CD4-positive, alpha-beta T cell (primary cell): ENCODE measurements at regions not wholly inside any gene's neighbourhood (a gene's known extent, or its start where the extent isn't known, plus 50 kb on each side); places are given as distances from the start of the nearest gene placed in this dataset.

Experiments used
- ATAC-seq: fragments of 200-7000 bp; cut with Tn5 transposase; one replicate; pipeline ENCODE4 v1.10.0; 2022; ENCODE audit warnings: mild to moderate bottlenecking; ENCODE audit not compliant: poor library complexity
- CTCF ChIA-PET: fragments of 350-600 bp; sonication (Branson Sonifier 250); formaldehyde crosslinking; loops from one replicate; lab custom pipeline; 2021; ENCODE audit warnings: antibody characterized with exemption, inconsistent platforms; lab: Charles Lee
- POLR2A ChIA-PET: fragments of 350-600 bp; sonication (Branson Sonifier 250); formaldehyde crosslinking; loops from one replicate; lab custom pipeline; 2021; ENCODE audit warnings: antibody characterized with exemption, inconsistent platforms; lab: Charles Lee
- DNase-seq, 14 experiments: peaks; one replicate each; pipeline ENCODE4 v3.0.0-alpha.2; 2013 to 2020; ENCODE audit warnings: mixed read lengths in 2 of 14
- H3K27ac ChIP-seq, 2 donors: one replicate each; pipeline versions ENCODE4 v1.5.1 to v1.7.0; 2013; ENCODE audit warnings: low read length in 2 of 2, low read depth in 1 of 2, mild to moderate bottlenecking in 1 of 2
- H3K27me3 ChIP-seq, 2 experiments: 1 replicate in 1 of 2; 2 replicates in 1 of 2; pipeline versions ENCODE4 v1.6.1 to v1.7.0; 2013; ENCODE audit warnings: low read length in 2 of 2, control low read depth in 1 of 2, mild to moderate bottlenecking in 1 of 2, moderate library complexity in 1 of 2; ENCODE audit not compliant: insufficient read depth in 2 of 2, control insufficient read depth in 1 of 2
- H3K36me3 ChIP-seq: one replicate; pipeline ENCODE4 v1.6.1; 2013; ENCODE audit warnings: low read length, control low read depth; ENCODE audit not compliant: insufficient read depth
- H3K4me1 ChIP-seq: one replicate; pipeline ENCODE4 v1.6.1; 2013; ENCODE audit warnings: low read length, control low read depth; ENCODE audit not compliant: insufficient read depth
- H3K4me3 ChIP-seq: one replicate; pipeline ENCODE4 v1.5.1; 2013; ENCODE audit warnings: mild to moderate bottlenecking, low read length, moderate library complexity
- H3K9me3 ChIP-seq, 2 experiments: 1 replicate in 1 of 2; 2 replicates in 1 of 2; pipeline versions ENCODE4 v1.6.1 to v1.7.0; 2013; ENCODE audit warnings: low read length in 2 of 2, mild to moderate bottlenecking in 2 of 2, control low read depth in 1 of 2, moderate library complexity in 1 of 2; ENCODE audit not compliant: control insufficient read depth in 1 of 2, insufficient read depth in 1 of 2
- H3K27ac Mint-ChIP-seq: one replicate; pipeline ENCODE4 v1.8.0; 2020; ENCODE audit warnings: mixed read lengths
- H3K27me3 Mint-ChIP-seq: one replicate; pipeline ENCODE4 v1.8.0; 2021; ENCODE audit warnings: mixed read lengths
- H3K36me3 Mint-ChIP-seq: one replicate; pipeline ENCODE4 v1.8.0; 2021; ENCODE audit warnings: low read depth, mixed read lengths
- H3K4me1 Mint-ChIP-seq: one replicate; pipeline ENCODE4 v1.8.0; 2021; ENCODE audit warnings: low read depth, mixed read lengths
- H3K4me3 Mint-ChIP-seq: one replicate; pipeline ENCODE4 v1.8.0; 2020; ENCODE audit warnings: mild to moderate bottlenecking, mixed read lengths
- H3K9me3 Mint-ChIP-seq: one replicate; pipeline ENCODE4 v1.8.0; 2020; ENCODE audit warnings: mixed read lengths
- CTCF ChIP-seq: fragments of 200-600 bp; IDR thresholded peaks from one replicate; pipeline ENCODE4 v1.8.0; 2022; ENCODE audit warnings: antibody characterized with exemption, mild to moderate bottlenecking
- intact Hi-C, 2 experiments: fragments of 100-400 bp; cut with DNase I in 1 of 2; cut with micrococcal nuclease in 1 of 2; formaldehyde crosslinking; loops; one replicate each; pipeline versions ENCODE4 v1.15.1 to v1.9.0; 2023 to 2025; cut with DNase I, micrococcal nuclease

GRCh38 chr11:26194881-26195280, 137.0 kb upstream of the ANO3 start:
- DNase-seq (no peak), ATAC-seq (no peak)
- no peak overlapping the region for H3K4me3 Mint-ChIP-seq
- Histone ChIP-seq H3K36me3 (no peaks in the 10 kb centered on the region), H3K9me3 (peaks cover 0 to 4% of the 10 kb centered on the region in 2 experiments), H3K27me3 (no peaks in the 10 kb centered on the region), H3K4me1 (no peaks in the 10 kb centered on the region), H3K27ac (no peak overlapping the region), H3K4me3 (no peak overlapping the region)
- POLR2A ChIA-PET, result no interaction called here
- intact Hi-C loops, result no loop called here
- H3K4me1 Mint-ChIP-seq, result no peaks in the 10 kb centered on the region
- H3K9me3 Mint-ChIP-seq, result peaks cover 4% of the 10 kb centered on the region
- no peaks in the 10 kb centered on the region for H3K27me3 Mint-ChIP-seq
- H3K27ac Mint-ChIP-seq, result no peak overlapping the region
- no peaks in the 10 kb centered on the region for H3K36me3 Mint-ChIP-seq
- CTCF ChIA-PET, result no interaction called here
- TF ChIP-seq CTCF, result no peak

GRCh38 chr11:26198532-26199096, 133.3 kb upstream of the ANO3 start:
- intact Hi-C loops, result no loop called here
- Histone ChIP-seq H3K36me3 (no peaks in the 10 kb centered on the region), H3K9me3 (no peaks in the 10 kb centered on the region), H3K4me1 (no peaks in the 10 kb centered on the region), H3K27me3 (no peaks in the 10 kb centered on the region), H3K27ac (no peak overlapping the region), H3K4me3 (no peak overlapping the region)
- ChIA-PET POLR2A (no interaction called here), CTCF (no interaction called here)
- Mint-ChIP-seq H3K27ac (no peak overlapping the region), H3K36me3 (no peaks in the 10 kb centered on the region), H3K4me1 (no peaks in the 10 kb centered on the region), H3K9me3 (peaks cover 7% of the 10 kb centered on the region), H3K27me3 (no peaks in the 10 kb centered on the region), H3K4me3 (no peak overlapping the region)
- TF ChIP-seq CTCF, result no peak
- DNase-seq (no peak), ATAC-seq (no peak)

DNA sequence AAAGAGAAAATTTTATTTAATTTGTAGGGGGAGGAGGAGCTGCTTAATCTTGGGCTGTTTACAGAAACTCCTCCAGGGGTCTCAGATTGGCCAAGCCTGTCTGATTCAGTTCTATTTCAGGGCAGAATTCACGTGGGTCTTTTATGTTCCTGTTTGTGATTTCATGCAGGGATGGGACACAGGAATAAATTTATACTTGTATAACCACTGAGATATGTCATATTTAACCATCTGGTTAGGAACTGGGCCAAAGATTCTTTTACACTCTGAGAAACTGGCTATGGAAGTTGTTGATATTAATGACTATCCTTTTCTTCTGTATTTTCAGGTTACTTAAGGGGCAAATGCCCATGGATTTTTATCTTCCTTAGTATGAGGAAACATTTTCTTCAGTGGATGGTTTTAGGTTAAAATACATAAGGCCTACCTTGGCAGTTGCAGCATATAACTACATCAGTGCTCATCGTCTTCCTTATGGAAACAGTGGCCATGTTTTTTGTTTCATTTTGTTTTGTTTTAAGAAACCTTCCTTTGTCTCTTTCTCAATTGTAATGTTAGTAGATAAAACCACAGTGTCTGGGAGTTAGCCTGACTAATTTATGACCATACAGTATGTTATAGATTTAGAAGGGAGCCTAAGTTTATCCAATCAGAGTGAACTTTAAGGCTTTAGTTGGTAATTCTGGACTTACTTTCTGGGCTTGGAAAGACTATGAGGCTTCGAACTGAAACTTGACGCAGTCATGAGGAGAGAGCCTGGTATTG, 132.4 kb upstream of the ANO3 start:
- H3K27me3 ChIP-seq, result no peaks in the 10 kb centered on the region
- no peak overlapping the region for H3K27ac ChIP-seq
- CTCF ChIA-PET, result no interaction called here
- no peaks in the 10 kb centered on the region for H3K27me3 Mint-ChIP-seq
- DNase-seq, result no peak
- peaks cover 10% of the 10 kb centered on the region for H3K9me3 Mint-ChIP-seq
- no peak for TF ChIP-seq CTCF
- H3K4me1 ChIP-seq, result no peaks in the 10 kb centered on the region
- no peak overlapping the region for H3K4me3 ChIP-seq
- no peak overlapping the region for H3K27ac Mint-ChIP-seq
- H3K9me3 ChIP-seq, result no peaks in the 10 kb centered on the region
- POLR2A ChIA-PET, result no interaction called here
- no peak for ATAC-seq
- H3K36me3 ChIP-seq, result no peaks in the 10 kb centered on the region
- intact Hi-C loops, result no loop called here
- no peak overlapping the region for H3K4me3 Mint-ChIP-seq
- no peaks in the 10 kb centered on the region for H3K36me3 Mint-ChIP-seq
- H3K4me1 Mint-ChIP-seq, result no peaks in the 10 kb centered on the region
